K562 (cell line): ENCODE measurements at regions not wholly inside any gene's neighbourhood (a gene's known extent, or its start where the extent isn't known, plus 50 kb on each side); places are given as distances from the start of the nearest gene placed in this dataset.

Experiments
- ATAC-seq: fragments of 200-7000 bp; cut with Tn5 transposase; 3 replicates; pipeline ENCODE4 v1.9.1; 2020; ENCODE audit warnings: moderate library complexity
- BruUV-seq: library from RNA; stranded (reverse); fragments of 400-500 nt; replicated peaks from 2 replicates; lab custom pipeline; 2021; lab: Mats Ljungman, UMichigan
- CTCF ChIA-PET: fragments of 300-600 bp; formaldehyde crosslinking; extraction: SDS; loops from one replicate; lab custom pipeline; 2021; ENCODE audit warnings: low intra/inter-chr PET ratio; lab: Yijun Ruan, JAX
- POLR2A ChIA-PET: fragments of 300-600, 350-650 bp; sonication (Branson Sonifier 250); formaldehyde crosslinking; extraction: SDS; loops from one replicate; lab custom pipeline; 2021; ENCODE audit warnings: antibody characterized with exemption, inconsistent platforms; lab: Yijun Ruan, JAX
- DNase-seq, 4 experiments: peaks; one replicate each; pipeline versions ENCODE4 v3.0.0 to v3.0.0-alpha.2; 2011 to 2018; ENCODE audit warnings: low spot score in 3 of 4, mixed read lengths in 3 of 4; ENCODE audit errors: extremely low read depth in 1 of 4
- FAIRE-seq: peaks from 2 replicates; lab custom pipeline; 2011; peaks lifted over from hg19 to GRCh38; lab: Jason Lieb, UNC
- H2AFZ ChIP-seq: 2 replicates; pipeline ENCODE4 v1.6.0; 2011; ENCODE audit warnings: low read depth, low read length, control low read depth, inconsistent platforms
- H3K27ac ChIP-seq: fragments of 200-600 bp; 3 replicates; pipeline ENCODE4 v1.8.0; 2011; ENCODE audit warnings: low read depth, mild to moderate bottlenecking, control low read depth, inconsistent platforms, low read length, moderate library complexity, mixed read lengths; ENCODE audit errors: extremely low read depth
- H3K27me3 ChIP-seq, 2 experiments: fragments of 300-600 bp in 1 of 2; 2 replicates in 1 of 2; 3 replicates in 1 of 2; pipeline versions ENCODE4 v1.6.0 to v1.8.0; 2011; ENCODE audit warnings: inconsistent platforms in 2 of 2, low read length in 2 of 2, mild to moderate bottlenecking in 1 of 2, mixed read lengths in 1 of 2, moderate library complexity in 1 of 2; ENCODE audit not compliant: control insufficient read depth in 2 of 2, insufficient read depth in 2 of 2
- H3K36me3 ChIP-seq: fragments of 300-600 bp; 3 replicates; pipeline ENCODE4 v1.8.0; 2011; ENCODE audit warnings: mild to moderate bottlenecking, low read length, inconsistent platforms; ENCODE audit not compliant: control insufficient read depth, insufficient read depth
- H3K4me1 ChIP-seq, 2 experiments: fragments of 200-600 bp in 1 of 2; replicated peaks in 1 of 2; 2 replicates in 1 of 2; 3 replicates in 1 of 2; pipeline versions ENCODE4 v1.5.1 to v1.8.0; 2011; ENCODE audit warnings: inconsistent platforms in 2 of 2, low read length in 2 of 2, mild to moderate bottlenecking in 1 of 2, mixed read lengths in 1 of 2, moderate library complexity in 1 of 2; ENCODE audit not compliant: control insufficient read depth in 2 of 2, insufficient read depth in 2 of 2
- H3K4me2 ChIP-seq: 2 replicates; pipeline ENCODE4 v1.6.1; 2011; ENCODE audit warnings: low read length, control low read depth, inconsistent platforms, mixed read lengths; ENCODE audit not compliant: insufficient read depth
- H3K4me3 ChIP-seq: fragments of 200-600 bp; sonication (generic), shearing (Covaris generic); 2 replicates; pipeline ENCODE4 v1.5.1; 2016; ENCODE audit warnings: control low read depth, inconsistent platforms
- H3K79me2 ChIP-seq: fragments of 200-600 bp; 3 replicates; pipeline ENCODE4 v1.8.0; 2011; ENCODE audit warnings: low read length, inconsistent platforms; ENCODE audit not compliant: control insufficient read depth, insufficient read depth
- H3K9ac ChIP-seq, 2 experiments: 2 replicates each; pipeline versions ENCODE4 v1.6.0 to v1.6.1; 2011; ENCODE audit warnings: low read depth in 2 of 2, low read length in 2 of 2, control low read depth in 1 of 2, inconsistent platforms in 1 of 2, mild to moderate bottlenecking in 1 of 2, mixed read lengths in 1 of 2; ENCODE audit not compliant: insufficient read depth in 1 of 2
- H3K9me1 ChIP-seq: one replicate; pipeline ENCODE4 v1.6.0; 2011; ENCODE audit warnings: inconsistent platforms, mild to moderate bottlenecking, low read length, moderate library complexity; ENCODE audit not compliant: control insufficient read depth, insufficient read depth
- H3K9me3 ChIP-seq: replicated peaks from 2 replicates; pipeline ENCODE4 v1.5.1; 2011; ENCODE audit warnings: low read depth, low read length, inconsistent platforms; ENCODE audit not compliant: control insufficient read depth, insufficient read depth
- H4K20me1 ChIP-seq: replicated peaks from 2 replicates; pipeline ENCODE4 v1.6.1; 2011; ENCODE audit warnings: low read length, inconsistent platforms, mixed read lengths; ENCODE audit not compliant: control insufficient read depth, insufficient read depth
- CHD1 ChIP-seq: fragments of 200-600 bp; sonication (generic); IDR thresholded peaks from one replicate; pipeline ENCODE4 v1.6.1; 2012; ENCODE audit warnings: mild to moderate bottlenecking, moderate library complexity, low read length, inconsistent platforms
- E2F4 ChIP-seq: sonication (generic); formaldehyde crosslinking; IDR thresholded peaks from 2 replicates; pipeline ENCODE4 v1.8.0; 2022; ENCODE audit warnings: mild to moderate bottlenecking, low read depth, missing genetic modification reagents
- FOXK2 ChIP-seq, 2 experiments: fragments of 450-650 bp; IDR thresholded peaks in 1 of 2; conservative IDR thresholded peaks in 1 of 2; 2 replicates each; pipeline ENCODE4 v1.6.1; 2016; ENCODE audit warnings: low read depth in 2 of 2, mild to moderate bottlenecking in 1 of 2
- GTF2E2 ChIP-seq: fragments of 200-800 bp; sonication (Bioruptor generic); IDR thresholded peaks from 2 replicates; pipeline ENCODE4 v1.6.1; 2016; ENCODE audit warnings: missing genetic modification characterization, missing compliant biosample characterization
- HDAC3 ChIP-seq: fragments of 450-650 bp; IDR thresholded peaks from 2 replicates; pipeline ENCODE4 v1.6.1; 2018; ENCODE audit warnings: borderline replicate concordance, mild to moderate bottlenecking, moderate library complexity; ENCODE audit not compliant: partially characterized antibody
- NFATC3 ChIP-seq: fragments of 450-650 bp; IDR thresholded peaks from 2 replicates; pipeline ENCODE4 v1.6.1; 2017; ENCODE audit warnings: mild to moderate bottlenecking
- SP1 ChIP-seq: sonication (generic); formaldehyde crosslinking; IDR thresholded peaks from 2 replicates; pipeline ENCODE4 v1.8.1; 2022; ENCODE audit warnings: mild to moderate bottlenecking, missing genetic modification reagents
- SPI1 ChIP-seq: IDR thresholded peaks from 2 replicates; pipeline ENCODE4 v1.6.1; 2011; ENCODE audit warnings: low read depth, low read length, control low read depth, borderline replicate concordance
- THRAP3 ChIP-seq: fragments of 450-650 bp; IDR thresholded peaks from 2 replicates; pipeline ENCODE4 v1.6.1; 2016; ENCODE audit warnings: mild to moderate bottlenecking, inconsistent platforms, borderline replicate concordance
- ZC3H4 ChIP-seq: sonication (generic); formaldehyde crosslinking; IDR thresholded peaks from 2 replicates; pipeline ENCODE4 v1.9.0; 2021; ENCODE audit warnings: missing genetic modification reagents, borderline replicate concordance
- WGBS: fragments of 100-300 bp; shearing (Covaris generic); methylation state at CpG from one replicate; pipeline ENCODE4 v1.1.6; 2016; ENCODE audit warnings: low coverage, mixed read lengths; ENCODE audit not compliant: insufficient coverage; ENCODE audit errors: missing lambda C conversion rate; 5-methylcytosine and 5-hydroxymethylcytosine counted together
- in situ Hi-C: fragments of 300-500 bp; cut with MboI; formaldehyde crosslinking; loops from 4 replicates; pipeline ENCODE4 v1.15.0; 2018; ENCODE audit warnings: inconsistent platforms, mixed read lengths
- intact Hi-C: fragments of 100-400 bp; cut with micrococcal nuclease; formaldehyde crosslinking; loops from 2 replicates; pipeline ENCODE4 v1.14.2; 2022
- TF ChIP-seq, protein P1 (sequence below), 2 experiments: fragments of 450-650 bp in 1 of 2; sonication (generic) in 1 of 2; formaldehyde crosslinking in 1 of 2; IDR thresholded peaks in 1 of 2; conservative IDR thresholded peaks in 1 of 2; 2 replicates each; pipeline versions ENCODE4 v1.6.1 to v1.8.1; 2016 to 2023; ENCODE audit warnings: mild to moderate bottlenecking in 2 of 2, moderate library complexity in 2 of 2, inconsistent platforms in 1 of 2, missing genetic modification reagents in 1 of 2

DNA sequence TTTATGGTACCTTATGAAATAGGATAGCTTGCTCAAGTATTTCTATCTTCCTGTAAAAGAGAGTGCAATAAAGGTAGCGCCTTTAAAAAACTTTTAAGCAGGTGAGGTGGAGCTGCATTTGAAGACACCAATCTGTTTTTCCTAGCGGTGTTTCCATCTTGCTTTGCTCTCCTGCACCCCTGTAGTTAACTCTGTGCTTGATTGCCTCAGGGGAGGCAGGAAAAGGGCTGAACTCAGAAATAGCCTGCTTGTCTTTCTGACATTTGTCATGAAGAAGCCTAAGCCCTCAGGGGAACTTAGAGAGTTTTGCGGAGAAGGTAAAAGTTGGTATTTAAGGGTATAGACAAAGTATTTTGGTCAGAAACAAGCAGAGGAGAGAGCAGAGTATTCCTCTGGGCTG lies 63.0 kb upstream of the TPRG1 start:
- no peak for TF ChIP-seq SPI1
- no peak for TF ChIP-seq ZC3H4 (CRISPR knock-in tag)
- no peaks in the 10 kb centered on the region for H3K4me1 ChIP-seq
- H3K27me3 ChIP-seq = no peaks in the 10 kb centered on the region
- no peaks in the 10 kb centered on the region for H3K9me3 ChIP-seq
- H3K9me1 ChIP-seq = no peaks in the 10 kb centered on the region
- intact Hi-C loops = no loop called here
- no peak overlapping the region for H3K27ac ChIP-seq
- ChIA-PET CTCF (no interaction called here), POLR2A (no interaction called here)
- H3K4me3 ChIP-seq = no peak overlapping the region
- no peak for FAIRE-seq
- 0% methylated on average over 3 of the region's 3 CpGs for WGBS
- no peak for ATAC-seq
- no peaks in the 10 kb centered on the region for H4K20me1 ChIP-seq
- H3K36me3 ChIP-seq = no peaks in the 10 kb centered on the region
- no peak for DNase-seq
- no peak overlapping the region for H2AFZ ChIP-seq
- H3K9ac ChIP-seq = no peak overlapping the region
- no peak overlapping the region for H3K4me2 ChIP-seq
- in situ Hi-C loops = no loop called here
- BruUV-seq = no TSS peak
- H3K79me2 ChIP-seq = no peaks in the 10 kb centered on the region

DNA sequence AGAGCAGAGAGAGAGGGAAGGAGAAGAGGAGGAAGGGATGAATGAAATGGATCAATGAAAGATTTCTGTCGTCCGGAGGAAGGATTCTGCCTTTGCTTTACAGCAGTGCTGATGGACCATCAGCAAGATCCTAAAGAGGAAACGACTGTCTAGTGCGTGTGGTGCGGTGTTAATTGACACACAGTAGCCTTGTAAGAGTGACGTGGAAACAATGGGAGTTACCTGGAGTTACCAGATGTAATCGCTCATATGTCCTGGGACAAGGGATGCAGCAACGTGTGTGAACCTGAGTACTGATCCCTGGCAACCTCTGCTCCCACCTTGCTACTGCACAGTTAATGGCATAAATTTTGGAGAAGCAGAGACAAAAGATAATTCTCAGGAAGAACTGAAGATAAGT lies 62.6 kb upstream of the TPRG1 start:
- FAIRE-seq (no peak), DNase-seq (no peak), ATAC-seq (no peak)
- H4K20me1 ChIP-seq = no peaks in the 10 kb centered on the region
- no peak overlapping the region for H3K9ac ChIP-seq
- no TSS peak for BruUV-seq
- CTCF ChIA-PET = no interaction called here
- intact Hi-C loops = no loop called here
- no peaks in the 10 kb centered on the region for H3K36me3 ChIP-seq
- no peaks in the 10 kb centered on the region for H3K79me2 ChIP-seq
- in situ Hi-C loops = no loop called here
- POLR2A ChIA-PET = no interaction called here
- no peaks in the 10 kb centered on the region for H3K27me3 ChIP-seq
- no peaks in the 10 kb centered on the region for H3K9me1 ChIP-seq
- H3K9me3 ChIP-seq = no peaks in the 10 kb centered on the region
- WGBS = 1% methylated on average over 8 of the region's 8 CpGs
- no peak overlapping the region for H3K4me3 ChIP-seq
- H3K4me1 ChIP-seq = no peaks in the 10 kb centered on the region
- H3K4me2 ChIP-seq = no peak overlapping the region
- H2AFZ ChIP-seq = no peak overlapping the region
- H3K27ac ChIP-seq = no peak overlapping the region
- TF ChIP-seq CHD1 = no peak
- TF ChIP-seq, protein P1, sequence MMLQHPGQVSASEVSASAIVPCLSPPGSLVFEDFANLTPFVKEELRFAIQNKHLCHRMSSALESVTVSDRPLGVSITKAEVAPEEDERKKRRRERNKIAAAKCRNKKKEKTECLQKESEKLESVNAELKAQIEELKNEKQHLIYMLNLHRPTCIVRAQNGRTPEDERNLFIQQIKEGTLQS (IDR thresholded peaks at IDR 0.05) = no peak
- TF ChIP-seq, protein P1 (CRISPR knock-in tag; conservative IDR thresholded peaks at IDR 0.05) = no peak
- TF ChIP-seq NFATC3 = no peak
- TF ChIP-seq THRAP3 = no peak
- TF ChIP-seq GTF2E2 = no peak
- no peak for TF ChIP-seq SP1 (CRISPR knock-in tag)
- no peak for TF ChIP-seq HDAC3
- TF ChIP-seq FOXK2 (conservative IDR thresholded peaks at IDR 0.05 in 1 of 2, IDR thresholded peaks at IDR 0.05 in 1 of 2; ENCODE audit: low read depth in 2 of 2) = no peak
- no peak for TF ChIP-seq E2F4 (CRISPR knock-in tag)
